ENCODE measurements at regions not wholly inside any gene's neighbourhood (a gene's known extent, or its start where the extent isn't known, plus 50 kb on each side); places are given as distances from the start of the nearest gene placed in this dataset.

DNA sequence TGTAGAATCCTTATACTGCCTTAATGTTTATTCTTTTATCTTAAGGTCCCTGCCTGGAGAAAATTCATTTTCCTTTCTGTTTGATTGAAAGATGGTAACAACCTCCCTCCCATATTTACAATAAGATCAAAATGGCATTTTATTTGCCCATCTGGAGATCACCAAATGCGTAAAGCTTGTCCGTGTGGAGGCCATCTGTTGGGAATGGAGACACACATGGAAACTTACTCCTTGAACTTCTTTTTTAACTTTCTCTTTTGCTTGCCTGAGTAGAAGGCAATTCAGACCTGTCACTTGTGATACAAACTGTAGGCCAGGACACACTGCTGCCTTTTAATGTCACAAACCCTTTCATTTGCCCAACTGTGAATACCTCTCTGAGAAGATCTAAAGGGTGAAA lies 144.8 kb upstream of the CEP162 start:
- Histone ChIP-seq H3K36me3 (ENCODE audit: control insufficient read depth in 1 of 2, insufficient read depth in 2 of 2, low read depth in 1 of 2, low read length in 2 of 2) (no peaks in the 10 kb centered on the region), H2BK12ac (ENCODE audit: low read length in 2 of 2) (no peak overlapping the region), H4K8ac (ENCODE audit: low read length) (no peak overlapping the region), H3K14ac (ENCODE audit: low read length in 2 of 2) (no peak overlapping the region), H3K9ac (ENCODE audit: low read length) (no peak overlapping the region), H3K4me1 (ENCODE audit: control insufficient read depth, insufficient read depth, low read depth, low read length) (no peaks in the 10 kb centered on the region), H2AFZ (ENCODE audit: low read depth, low read length) (no peak overlapping the region), H3K4me2 (ENCODE audit: low read length, poor library complexity, severe bottlenecking) (no peak overlapping the region), H3K27ac (ENCODE audit: low read length, poor library complexity, severe bottlenecking) (no peak overlapping the region), H3K23ac (ENCODE audit: low read length in 2 of 2) (no peak overlapping the region), H2BK5ac (ENCODE audit: low read depth, low read length, poor library complexity, severe bottlenecking) (no peak overlapping the region), H3K27me3 (ENCODE audit: control insufficient read depth in 1 of 2, insufficient read depth in 1 of 2, low read length in 2 of 2) (no peaks in the 10 kb centered on the region), H3K18ac (ENCODE audit: low read depth in 1 of 2, low read length in 2 of 2) (no peak overlapping the region), H4K91ac (ENCODE audit: low read length) (no peak overlapping the region), H3K9me3 (ENCODE audit: control insufficient read depth, low read length) (peaks cover 5% of the 10 kb centered on the region), H3K79me1 (replicated peaks; ENCODE audit: low read length, poor library complexity, severe bottlenecking) (no peaks in the 10 kb centered on the region), H3K4me3 (ENCODE audit: insufficient read depth in 1 of 2, low read depth in 1 of 2, low read length in 2 of 2) (no peak overlapping the region), H2BK15ac (ENCODE audit: low read depth, poor library complexity, severe bottlenecking) (no peak overlapping the region), H2AK5ac (ENCODE audit: low read length, severe bottlenecking) (no peak overlapping the region), H3K4ac (ENCODE audit: low read depth in 1 of 2, low read length in 2 of 2) (no peak overlapping the region), H2BK120ac (ENCODE audit: low read depth, low read length) (no peak overlapping the region)
- no peak for DNase-seq
- 98% methylated on average over 2 of the region's 2 CpGs for WGBS

DNA sequence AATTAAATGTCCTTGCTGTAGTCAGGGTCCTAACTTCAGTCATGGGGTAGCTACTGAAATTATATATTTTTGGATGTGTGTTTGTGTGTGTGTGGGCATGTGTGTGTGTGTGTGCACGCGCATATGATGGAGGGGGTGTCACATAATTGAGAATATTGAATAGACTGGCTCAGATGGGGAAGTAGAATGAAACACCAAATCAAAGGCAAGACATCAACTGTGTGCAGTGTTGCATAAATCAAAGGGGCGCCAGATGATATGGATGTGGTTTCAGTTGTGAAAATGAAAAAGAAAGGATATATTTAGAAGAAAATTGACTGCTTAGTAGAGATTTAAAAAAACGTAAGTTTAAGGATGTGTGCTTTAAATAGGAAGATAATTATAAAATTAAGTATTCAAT lies 144.2 kb upstream of the CEP162 start:
- H3K36me3 ChIP-seq (ENCODE audit: control insufficient read depth in 1 of 2, insufficient read depth in 2 of 2, low read depth in 1 of 2, low read length in 2 of 2) = no peaks in the 10 kb centered on the region
- no peak overlapping the region for H3K4me2 ChIP-seq (ENCODE audit: low read length, poor library complexity, severe bottlenecking)
- H3K23ac ChIP-seq (ENCODE audit: low read length in 2 of 2) = no peak overlapping the region
- H2BK12ac ChIP-seq (ENCODE audit: low read length in 2 of 2) = no peak overlapping the region
- no peaks in the 10 kb centered on the region for H3K4me1 ChIP-seq (ENCODE audit: control insufficient read depth, insufficient read depth, low read depth, low read length)
- H3K4ac ChIP-seq (ENCODE audit: low read depth in 1 of 2, low read length in 2 of 2) = no peak overlapping the region
- H3K27ac ChIP-seq (ENCODE audit: low read length, poor library complexity, severe bottlenecking) = no peak overlapping the region
- no peak overlapping the region for H4K91ac ChIP-seq (ENCODE audit: low read length)
- H3K79me1 ChIP-seq (replicated peaks; ENCODE audit: low read length, poor library complexity, severe bottlenecking) = no peaks in the 10 kb centered on the region
- no peak overlapping the region for H2AK5ac ChIP-seq (ENCODE audit: low read length, severe bottlenecking)
- H3K27me3 ChIP-seq (ENCODE audit: control insufficient read depth in 1 of 2, insufficient read depth in 1 of 2, low read length in 2 of 2) = no peaks in the 10 kb centered on the region
- no peak overlapping the region for H2BK120ac ChIP-seq (ENCODE audit: low read depth, low read length)
- H3K4me3 ChIP-seq (ENCODE audit: insufficient read depth in 1 of 2, low read depth in 1 of 2, low read length in 2 of 2) = no peak overlapping the region
- peaks cover 5% of the 10 kb centered on the region for H3K9me3 ChIP-seq (ENCODE audit: control insufficient read depth, low read length)
- H3K18ac ChIP-seq (ENCODE audit: low read depth in 1 of 2, low read length in 2 of 2) = no peak overlapping the region
- 86% methylated on average over 3 of the region's 4 CpGs for WGBS
- no peak overlapping the region for H3K14ac ChIP-seq (ENCODE audit: low read length in 2 of 2)
- no peak overlapping the region for H2AFZ ChIP-seq (ENCODE audit: low read depth, low read length)
- no peak overlapping the region for H3K9ac ChIP-seq (ENCODE audit: low read length)
- no peak for DNase-seq
- H2BK15ac ChIP-seq (ENCODE audit: low read depth, poor library complexity, severe bottlenecking) = no peak overlapping the region
- no peak overlapping the region for H2BK5ac ChIP-seq (ENCODE audit: low read depth, low read length, poor library complexity, severe bottlenecking)
- no peak overlapping the region for H4K8ac ChIP-seq (ENCODE audit: low read length)

DNA sequence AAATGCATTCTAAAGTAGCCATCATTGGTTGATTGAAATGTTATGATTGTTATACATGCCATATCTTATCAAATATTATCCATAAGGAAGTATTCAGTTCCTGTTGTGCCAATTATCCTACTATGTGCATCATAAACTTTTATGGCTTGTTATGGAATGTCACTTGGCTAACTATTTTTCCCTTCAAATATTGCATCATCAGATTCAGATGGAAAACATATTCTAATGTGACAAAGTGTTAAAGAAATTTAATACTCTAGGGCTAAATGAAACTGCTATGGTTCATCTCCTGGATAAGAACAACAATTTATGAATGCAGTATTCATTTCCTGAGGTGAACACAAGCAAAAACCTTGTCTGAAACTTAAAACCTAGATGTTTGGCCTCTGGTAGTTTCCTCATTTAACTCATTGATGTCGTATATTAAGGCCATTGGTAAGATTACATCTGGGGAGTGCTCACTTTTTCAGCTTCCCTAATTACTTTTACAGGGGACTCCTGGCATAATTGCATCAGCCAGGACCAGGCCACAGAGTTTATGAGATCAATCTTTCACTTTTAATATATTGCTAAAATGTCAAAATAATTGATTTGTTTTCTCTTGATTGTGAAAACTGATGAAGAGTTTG lies 134.9 kb upstream of the CEP162 start:
- no peak overlapping the region for H3K27ac ChIP-seq (ENCODE audit: low read length, poor library complexity, severe bottlenecking)
- H4K8ac ChIP-seq (ENCODE audit: low read length) = no peak overlapping the region
- H2AK5ac ChIP-seq (ENCODE audit: low read length, severe bottlenecking) = no peak overlapping the region
- no peak overlapping the region for H3K23ac ChIP-seq (ENCODE audit: low read length in 2 of 2)
- no peak overlapping the region for H2AFZ ChIP-seq (ENCODE audit: low read depth, low read length)
- H2BK12ac ChIP-seq (ENCODE audit: low read length in 2 of 2) = no peak overlapping the region
- no peaks in the 10 kb centered on the region for H3K36me3 ChIP-seq (ENCODE audit: control insufficient read depth in 1 of 2, insufficient read depth in 2 of 2, low read depth in 1 of 2, low read length in 2 of 2)
- H2BK120ac ChIP-seq (ENCODE audit: low read depth, low read length) = no peak overlapping the region
- no peak overlapping the region for H3K14ac ChIP-seq (ENCODE audit: low read length in 2 of 2)
- WGBS = 50% methylated on average over 1 of the region's 1 CpG
- no peaks in the 10 kb centered on the region for H3K9me3 ChIP-seq (ENCODE audit: control insufficient read depth, low read length)
- no peak overlapping the region for H3K18ac ChIP-seq (ENCODE audit: low read depth in 1 of 2, low read length in 2 of 2)
- no peak overlapping the region for H3K4me3 ChIP-seq (ENCODE audit: insufficient read depth in 1 of 2, low read depth in 1 of 2, low read length in 2 of 2)
- H3K27me3 ChIP-seq (ENCODE audit: control insufficient read depth in 1 of 2, insufficient read depth in 1 of 2, low read length in 2 of 2) = no peaks in the 10 kb centered on the region
- no peak overlapping the region for H4K91ac ChIP-seq (ENCODE audit: low read length)
- H3K79me1 ChIP-seq (replicated peaks; ENCODE audit: low read length, poor library complexity, severe bottlenecking) = no peaks in the 10 kb centered on the region
- no peaks in the 10 kb centered on the region for H3K4me1 ChIP-seq (ENCODE audit: control insufficient read depth, insufficient read depth, low read depth, low read length)
- no peak overlapping the region for H2BK15ac ChIP-seq (ENCODE audit: low read depth, poor library complexity, severe bottlenecking)
- no peak for DNase-seq
- H3K4me2 ChIP-seq (ENCODE audit: low read length, poor library complexity, severe bottlenecking) = no peak overlapping the region
- H3K9ac ChIP-seq (ENCODE audit: low read length) = no peak overlapping the region
- no peak overlapping the region for H3K4ac ChIP-seq (ENCODE audit: low read depth in 1 of 2, low read length in 2 of 2)
- H2BK5ac ChIP-seq (ENCODE audit: low read depth, low read length, poor library complexity, severe bottlenecking) = no peak overlapping the region

DNA sequence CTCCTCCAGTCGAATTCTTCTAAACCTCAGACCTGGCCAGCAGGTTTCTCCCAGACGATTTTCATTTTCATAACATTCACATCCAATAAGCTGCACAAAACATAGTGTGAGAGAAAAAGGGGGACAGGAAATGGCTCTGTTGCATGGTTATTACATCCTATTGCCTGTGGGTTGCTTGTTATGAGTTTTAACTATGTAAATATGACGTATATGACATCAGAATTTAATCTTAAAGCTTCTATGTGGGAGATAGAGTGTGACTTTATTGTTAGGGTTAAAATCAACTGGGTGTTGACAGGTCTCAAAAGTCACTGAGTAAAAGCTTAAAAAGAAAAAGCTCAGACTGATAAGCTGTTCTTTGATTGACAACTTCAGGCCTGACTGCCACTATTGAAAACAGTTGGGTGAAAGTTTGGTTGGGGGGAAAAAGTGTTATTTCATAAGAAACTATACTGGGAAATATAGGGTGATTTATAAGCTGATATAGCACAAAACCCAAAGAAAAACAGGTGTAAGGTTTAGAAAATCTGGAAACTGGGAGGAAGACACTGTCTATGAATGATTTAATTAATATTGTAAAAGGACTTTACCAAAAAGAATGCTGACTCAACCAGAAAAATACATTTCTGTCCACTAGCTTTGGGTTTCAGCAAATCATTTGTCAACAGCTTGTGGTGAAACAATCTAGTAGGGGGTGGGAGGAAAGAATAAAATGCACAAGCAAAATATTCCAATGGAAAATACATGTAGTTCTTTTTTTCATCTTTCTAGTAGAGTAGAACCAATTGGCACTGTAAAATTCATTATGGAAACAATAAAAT lies 134.1 kb upstream of the CEP162 start:
- no peak overlapping the region for H3K23ac ChIP-seq (ENCODE audit: low read length in 2 of 2)
- no peak overlapping the region for H2BK12ac ChIP-seq (ENCODE audit: low read length in 2 of 2)
- DNase-seq = no peak
- H3K4me1 ChIP-seq (ENCODE audit: control insufficient read depth, insufficient read depth, low read depth, low read length) = no peaks in the 10 kb centered on the region
- H3K27ac ChIP-seq (ENCODE audit: low read length, poor library complexity, severe bottlenecking) = no peak overlapping the region
- whole genome bisulfite sequencing = 72% methylated on average over 1 of the region's 3 CpGs
- no peak overlapping the region for H3K4me2 ChIP-seq (ENCODE audit: low read length, poor library complexity, severe bottlenecking)
- no peaks in the 10 kb centered on the region for H3K9me3 ChIP-seq (ENCODE audit: control insufficient read depth, low read length)
- H3K9ac ChIP-seq (ENCODE audit: low read length) = no peak overlapping the region
- H3K18ac ChIP-seq (ENCODE audit: low read depth in 1 of 2, low read length in 2 of 2) = no peak overlapping the region
- no peaks in the 10 kb centered on the region for H3K36me3 ChIP-seq (ENCODE audit: control insufficient read depth in 1 of 2, insufficient read depth in 2 of 2, low read depth in 1 of 2, low read length in 2 of 2)
- H3K14ac ChIP-seq (ENCODE audit: low read length in 2 of 2) = no peak overlapping the region
- H3K4ac ChIP-seq (ENCODE audit: low read depth in 1 of 2, low read length in 2 of 2) = no peak overlapping the region
- H4K8ac ChIP-seq (ENCODE audit: low read length) = no peak overlapping the region
- no peak overlapping the region for H2BK15ac ChIP-seq (ENCODE audit: low read depth, poor library complexity, severe bottlenecking)
- H3K79me1 ChIP-seq (replicated peaks; ENCODE audit: low read length, poor library complexity, severe bottlenecking) = no peaks in the 10 kb centered on the region
- H2BK120ac ChIP-seq (ENCODE audit: low read depth, low read length) = no peak overlapping the region
- no peak overlapping the region for H2AFZ ChIP-seq (ENCODE audit: low read depth, low read length)
- no peak overlapping the region for H3K4me3 ChIP-seq (ENCODE audit: insufficient read depth in 1 of 2, low read depth in 1 of 2, low read length in 2 of 2)
- H3K27me3 ChIP-seq (ENCODE audit: control insufficient read depth in 1 of 2, insufficient read depth in 1 of 2, low read length in 2 of 2) = no peaks in the 10 kb centered on the region
- no peak overlapping the region for H2BK5ac ChIP-seq (ENCODE audit: low read depth, low read length, poor library complexity, severe bottlenecking)
- no peak overlapping the region for H4K91ac ChIP-seq (ENCODE audit: low read length)
- H2AK5ac ChIP-seq (ENCODE audit: low read length, severe bottlenecking) = no peak overlapping the region
